ENCODE measurements at regions not wholly inside any gene's neighbourhood (a gene's known extent, or its start where the extent isn't known, plus 50 kb on each side); places are given as distances from the start of the nearest gene placed in this dataset.
"Not testable (repeated sequence)": the region's sequence is repeated elsewhere in the genome, so short reads cannot be mapped to it uniquely, and the experiment has no call there.

GRCh38 chr16:25367773-25368524 lies 110.3 kb upstream of the ZKSCAN2 start:
- H3K9me3 Mint-ChIP-seq (ENCODE audit: unreplicated experiment), result peaks cover 4% of the 10 kb centered on the region
- H3K4me3 Mint-ChIP-seq (ENCODE audit: unreplicated experiment), result no peak overlapping the region

DNA sequence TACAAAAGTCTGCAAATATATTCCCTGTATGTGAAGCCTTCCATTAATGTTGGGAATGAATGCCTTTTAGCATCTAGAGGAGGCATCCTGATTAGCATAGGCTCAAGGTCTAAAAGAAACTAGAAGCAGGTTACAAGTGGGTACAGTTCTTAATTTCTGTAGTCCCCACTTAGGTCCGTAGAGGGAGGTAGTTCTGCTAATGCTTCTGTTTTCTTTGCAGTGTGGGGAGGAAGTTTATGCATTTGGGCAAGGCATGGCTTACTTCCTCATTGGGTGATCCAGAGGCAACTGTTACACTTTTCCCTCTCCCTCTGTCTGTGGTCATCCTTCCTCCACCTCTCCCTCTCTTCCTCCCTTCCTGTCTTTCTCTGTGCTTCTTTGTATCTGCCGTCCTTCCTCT lies 108.4 kb upstream of the ZKSCAN2 start:
- no peak overlapping the region for H3K27ac Mint-ChIP-seq (ENCODE audit: unreplicated experiment)
- H3K4me3 Mint-ChIP-seq (ENCODE audit: unreplicated experiment), result no peak overlapping the region
- no peaks in the 10 kb centered on the region for H3K4me1 Mint-ChIP-seq (ENCODE audit: low read depth, unreplicated experiment)
- no peak for TF ChIP-seq CTCF (IDR thresholded peaks at IDR 0.05; ENCODE audit: partially characterized antibody, unreplicated experiment)
- H3K36me3 Mint-ChIP-seq (ENCODE audit: unreplicated experiment), result no peaks in the 10 kb centered on the region
- no peak for DNase-seq
- H3K9me3 Mint-ChIP-seq (ENCODE audit: unreplicated experiment), result no peaks in the 10 kb centered on the region
- no peaks in the 10 kb centered on the region for H3K27me3 Mint-ChIP-seq (ENCODE audit: unreplicated experiment)

More at GRCh38 chr16:25367773-25368524, 110.3 kb upstream of the ZKSCAN2 start:
- no peak for TF ChIP-seq CTCF (IDR thresholded peaks at IDR 0.05; ENCODE audit: partially characterized antibody, unreplicated experiment)
- no peaks in the 10 kb centered on the region for H3K36me3 Mint-ChIP-seq (ENCODE audit: unreplicated experiment)
- H3K27me3 Mint-ChIP-seq (ENCODE audit: unreplicated experiment), result peaks cover 2% of the 10 kb centered on the region
- H3K27ac Mint-ChIP-seq (ENCODE audit: unreplicated experiment), result no peak overlapping the region
- no peaks in the 10 kb centered on the region for H3K4me1 Mint-ChIP-seq (ENCODE audit: low read depth, unreplicated experiment)
- DNase-seq, result no peak

DNA sequence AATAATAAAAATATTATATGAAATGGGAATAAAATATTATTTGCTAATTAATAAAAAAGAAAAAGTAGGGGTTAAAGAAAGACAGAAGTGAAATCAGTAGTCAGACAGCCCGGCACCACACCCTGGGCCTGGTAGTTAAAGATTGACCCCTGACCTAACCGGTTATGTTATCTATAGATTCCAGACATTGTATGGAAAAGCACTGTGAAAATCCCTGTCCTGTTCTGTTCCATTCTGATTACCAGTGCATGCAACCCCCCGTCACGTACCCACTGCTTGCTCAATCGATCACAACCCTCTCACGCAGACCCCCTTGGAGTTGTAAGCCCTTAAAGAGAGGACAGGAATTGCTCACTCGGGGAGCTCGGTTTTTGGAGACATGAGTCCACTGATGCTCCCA lies 101.9 kb upstream of the ZKSCAN2 start:
- not testable (repeated sequence) for DNase-seq; H3K36me3 Mint-ChIP-seq (ENCODE audit: unreplicated experiment); H3K9me3 Mint-ChIP-seq (ENCODE audit: unreplicated experiment); H3K4me3 Mint-ChIP-seq (ENCODE audit: unreplicated experiment); H3K27me3 Mint-ChIP-seq (ENCODE audit: unreplicated experiment); H3K4me1 Mint-ChIP-seq (ENCODE audit: low read depth, unreplicated experiment); H3K27ac Mint-ChIP-seq (ENCODE audit: unreplicated experiment)

GRCh38 chr16:25344006-25344405 lies 86.4 kb upstream of the ZKSCAN2 start:
- Mint-ChIP-seq H3K36me3 (ENCODE audit: unreplicated experiment) (no peaks in the 10 kb centered on the region), H3K27ac (ENCODE audit: unreplicated experiment) (no peak overlapping the region), H3K4me1 (ENCODE audit: low read depth, unreplicated experiment) (no peaks in the 10 kb centered on the region), H3K27me3 (ENCODE audit: unreplicated experiment) (peaks cover 2% of the 10 kb centered on the region), H3K9me3 (ENCODE audit: unreplicated experiment) (peaks cover 7% of the 10 kb centered on the region), H3K4me3 (ENCODE audit: unreplicated experiment) (no peak overlapping the region)
- DNase-seq, result no peak
- no peak for TF ChIP-seq CTCF (IDR thresholded peaks at IDR 0.05; ENCODE audit: partially characterized antibody, unreplicated experiment)

- TF ChIP-seq CTCF (IDR thresholded peaks at IDR 0.05; ENCODE audit: partially characterized antibody, unreplicated experiment), result no peak
- Mint-ChIP-seq H3K4me3 (ENCODE audit: unreplicated experiment) (no peak overlapping the region), H3K27me3 (ENCODE audit: unreplicated experiment) (peaks cover 2% of the 10 kb centered on the region), H3K9me3 (ENCODE audit: unreplicated experiment) (peaks cover 5% of the 10 kb centered on the region), H3K27ac (ENCODE audit: unreplicated experiment) (no peak overlapping the region), H3K4me1 (ENCODE audit: low read depth, unreplicated experiment) (no peaks in the 10 kb centered on the region), H3K36me3 (ENCODE audit: unreplicated experiment) (no peaks in the 10 kb centered on the region)
- DNase-seq, result no peak
These were observed 83.3 kb upstream of the ZKSCAN2 start for GRCh38 chr16:25340973-25341372.

All from glutamatergic neuron (in vitro differentiated cells).